CD4-positive, alpha-beta memory T cell (primary cell): ENCODE measurements at regions not wholly inside any gene's neighbourhood (a gene's known extent, or its start where the extent isn't known, plus 50 kb on each side); places are given as distances from the start of the nearest gene placed in this dataset.
"Not testable (repeated sequence)": the region's sequence is repeated elsewhere in the genome, so short reads cannot be mapped to it uniquely, and the experiment has no call there.

ENCODE experiments used
- CTCF ChIA-PET: fragments of 350-600 bp; sonication (Branson Sonifier 250); formaldehyde crosslinking; loops from one replicate; lab custom pipeline; 2021; ENCODE audit warnings: inconsistent platforms; ENCODE audit not compliant: partially characterized antibody; lab: Charles Lee
- POLR2A ChIA-PET: fragments of 350-600 bp; sonication (Branson Sonifier 250); formaldehyde crosslinking; loops from one replicate; lab custom pipeline; 2021; ENCODE audit not compliant: partially characterized antibody; lab: Charles Lee
- DNase-seq, 5 donors: peaks; one replicate each; pipeline versions ENCODE4 v3.0.0 to v3.0.0-alpha.2; 2020 to 2022; ENCODE audit warnings: mixed read lengths in 1 of 5
- H3K27ac ChIP-seq: one replicate; pipeline ENCODE4 v1.7.0; 2013; ENCODE audit warnings: low read depth, low read length
- H3K27me3 ChIP-seq: 2 replicates; pipeline ENCODE4 v1.7.0; 2013; ENCODE audit warnings: mild to moderate bottlenecking, low read length, moderate library complexity; ENCODE audit not compliant: insufficient read depth
- H3K36me3 ChIP-seq: 2 replicates; pipeline ENCODE4 v1.7.0; 2013; ENCODE audit warnings: mild to moderate bottlenecking, low read length, moderate library complexity; ENCODE audit not compliant: insufficient read depth
- H3K4me1 ChIP-seq: 2 replicates; pipeline ENCODE4 v1.7.0; 2013; ENCODE audit warnings: mild to moderate bottlenecking, low read length, moderate library complexity; ENCODE audit not compliant: insufficient read depth
- H3K4me3 ChIP-seq, 2 donors: one replicate each; pipeline ENCODE4 v1.7.0; 2013; ENCODE audit warnings: low read length in 2 of 2, mild to moderate bottlenecking in 1 of 2
- H3K9me3 ChIP-seq, 2 donors: one replicate each; pipeline ENCODE4 v1.7.0; 2013; ENCODE audit warnings: low read length in 2 of 2, control low read depth in 1 of 2; ENCODE audit not compliant: control insufficient read depth in 1 of 2
- H3K27ac Mint-ChIP-seq, 7 donors: one replicate each; pipeline ENCODE4 v1.8.0; 2020 to 2021; ENCODE audit warnings: mixed read lengths in 7 of 7, mild to moderate bottlenecking in 6 of 7, inconsistent platforms in 3 of 7, moderate library complexity in 3 of 7
- H3K27me3 Mint-ChIP-seq, 2 donors: one replicate each; pipeline ENCODE4 v1.8.0; 2020 to 2021; ENCODE audit warnings: mixed read lengths in 2 of 2
- H3K36me3 Mint-ChIP-seq, 2 donors: one replicate each; pipeline ENCODE4 v1.8.0; 2020 to 2021; ENCODE audit warnings: mixed read lengths in 2 of 2, inconsistent platforms in 1 of 2, mild to moderate bottlenecking in 1 of 2
- H3K4me1 Mint-ChIP-seq, 4 donors: one replicate each; pipeline ENCODE4 v1.8.0; 2020 to 2021; ENCODE audit warnings: mixed read lengths in 4 of 4, mild to moderate bottlenecking in 1 of 4
- H3K4me3 Mint-ChIP-seq, 8 donors: one replicate each; pipeline ENCODE4 v1.8.0; 2020 to 2021; ENCODE audit warnings: mixed read lengths in 8 of 8, mild to moderate bottlenecking in 7 of 8, moderate library complexity in 6 of 8, inconsistent platforms in 3 of 8
- H3K9me3 Mint-ChIP-seq, 8 donors: one replicate each; pipeline ENCODE4 v1.8.0; 2020 to 2021; ENCODE audit warnings: mixed read lengths in 8 of 8, mild to moderate bottlenecking in 5 of 8, inconsistent platforms in 3 of 8, moderate library complexity in 1 of 8
- intact Hi-C: fragments of 100-400 bp; cut with micrococcal nuclease; formaldehyde crosslinking; loops from one replicate; pipeline ENCODE4 v1.15.1; 2023

DNA sequence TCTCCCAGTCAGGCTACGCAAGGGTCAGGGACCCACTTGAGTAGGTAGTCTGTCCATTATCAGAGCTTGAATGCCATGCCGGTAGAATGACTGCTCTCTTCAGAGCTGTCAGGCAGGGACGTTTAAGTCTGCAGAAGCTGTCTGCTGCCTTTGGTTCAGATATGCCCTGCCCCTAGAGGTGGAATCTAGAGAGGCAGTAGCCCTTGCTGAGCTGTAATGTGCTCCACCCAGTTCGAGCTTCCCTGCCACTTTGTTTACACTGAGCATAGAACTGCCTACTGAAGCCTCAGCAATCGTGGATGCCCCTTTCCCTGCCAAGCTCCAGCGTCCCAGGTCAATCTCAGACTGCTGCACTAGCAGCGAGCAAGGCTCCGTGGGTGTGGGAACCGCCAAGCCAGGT, 57.5 kb upstream of the SETMAR start:
- Mint-ChIP-seq H3K27me3 (no peaks in the 10 kb centered on the region), H3K9me3 (peaks cover 4 to 28% (median 20%) of the 10 kb centered on the region in 8 donors), H3K4me3 (no peak overlapping the region), H3K36me3 (peaks cover 3 to 5% of the 10 kb centered on the region in 2 donors), H3K27ac (no peak overlapping the region), H3K4me1 (no peaks in the 10 kb centered on the region)
- POLR2A ChIA-PET, result no interaction called here
- CTCF ChIA-PET, result no interaction called here
- intact Hi-C loops, result no loop called here
- Histone ChIP-seq H3K27me3 (no peaks in the 10 kb centered on the region), H3K27ac (no peak overlapping the region), H3K4me1 (no peaks in the 10 kb centered on the region), H3K4me3 (no peak overlapping the region), H3K9me3 (no peaks in the 10 kb centered on the region), H3K36me3 (no peaks in the 10 kb centered on the region)
- DNase-seq, result no peak

DNA sequence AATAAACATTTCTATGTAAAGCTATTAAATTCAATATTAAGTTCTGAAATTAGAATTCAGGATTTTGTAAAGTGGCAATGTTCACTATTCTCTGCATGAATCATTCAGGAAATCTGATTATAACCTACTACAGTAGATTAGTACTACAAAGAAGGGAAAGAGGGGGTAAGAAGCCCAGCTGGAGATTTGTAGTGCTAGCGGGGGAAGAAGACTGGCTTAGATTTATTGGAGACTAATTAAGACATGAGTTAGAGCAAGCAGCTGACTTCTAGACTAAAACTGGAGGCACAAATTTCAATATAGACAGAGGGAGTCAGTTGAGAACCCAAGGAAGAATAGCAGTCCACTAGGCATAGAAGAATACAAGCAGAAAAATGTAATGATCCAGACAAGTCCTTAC, 55.8 kb upstream of the SETMAR start:
- Histone ChIP-seq H3K27ac (no peak overlapping the region), H3K27me3 (no peaks in the 10 kb centered on the region), H3K9me3 (no peaks in the 10 kb centered on the region), H3K4me3 (no peak overlapping the region), H3K4me1 (no peaks in the 10 kb centered on the region), H3K36me3 (no peaks in the 10 kb centered on the region)
- ChIA-PET POLR2A (no interaction called here), CTCF (no interaction called here)
- Mint-ChIP-seq H3K27ac (no peak overlapping the region), H3K4me1 (no peaks in the 10 kb centered on the region), H3K9me3 (peaks cover 3 to 22% (median 15%) of the 10 kb centered on the region in 8 donors), H3K4me3 (no peak overlapping the region), H3K27me3 (no peaks in the 10 kb centered on the region), H3K36me3 (peaks cover 3 to 5% of the 10 kb centered on the region in 2 donors)
- DNase-seq, result no peak
- intact Hi-C loops, result no loop called here

DNA sequence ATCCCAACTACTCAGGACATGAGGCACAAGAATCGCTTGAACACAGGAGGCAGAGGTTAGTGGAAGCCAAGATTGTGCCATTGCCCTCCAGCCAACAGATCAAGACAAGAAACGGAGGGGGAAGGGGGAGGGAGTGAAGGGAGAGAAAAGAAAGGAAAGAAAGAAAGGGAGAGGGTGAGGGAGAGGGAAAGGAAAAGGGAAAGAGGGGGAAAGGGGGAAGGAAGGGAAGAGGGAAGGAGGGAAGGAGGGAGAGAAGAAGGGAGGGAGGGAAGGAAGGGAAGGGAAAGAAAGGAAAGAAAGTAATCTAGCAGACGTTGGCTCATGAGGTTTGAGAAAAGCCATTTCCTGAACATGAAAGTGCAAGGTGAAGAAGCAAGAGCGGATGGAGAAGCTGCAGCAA, 53.1 kb upstream of the SETMAR start:
- Histone ChIP-seq H3K9me3 (no peaks in the 10 kb centered on the region), H3K4me1 (no peaks in the 10 kb centered on the region), H3K27me3 (no peaks in the 10 kb centered on the region), H3K36me3 (no peaks in the 10 kb centered on the region), H3K27ac (no peak overlapping the region), H3K4me3 (no peak overlapping the region)
- H3K4me3 Mint-ChIP-seq, result no peak overlapping the region
- H3K9me3 Mint-ChIP-seq, result peaks cover 0 to 13% (median 1%) of the 10 kb centered on the region in 8 donors
- no peaks in the 10 kb centered on the region for H3K27me3 Mint-ChIP-seq
- no peaks in the 10 kb centered on the region for H3K4me1 Mint-ChIP-seq
- no peak for DNase-seq
- ChIA-PET POLR2A (no interaction called here), CTCF (no interaction called here)
- H3K27ac Mint-ChIP-seq, result no peak overlapping the region
- intact Hi-C loops, result no loop called here
- peaks cover 0 to 5% of the 10 kb centered on the region in 2 donors for H3K36me3 Mint-ChIP-seq

DNA sequence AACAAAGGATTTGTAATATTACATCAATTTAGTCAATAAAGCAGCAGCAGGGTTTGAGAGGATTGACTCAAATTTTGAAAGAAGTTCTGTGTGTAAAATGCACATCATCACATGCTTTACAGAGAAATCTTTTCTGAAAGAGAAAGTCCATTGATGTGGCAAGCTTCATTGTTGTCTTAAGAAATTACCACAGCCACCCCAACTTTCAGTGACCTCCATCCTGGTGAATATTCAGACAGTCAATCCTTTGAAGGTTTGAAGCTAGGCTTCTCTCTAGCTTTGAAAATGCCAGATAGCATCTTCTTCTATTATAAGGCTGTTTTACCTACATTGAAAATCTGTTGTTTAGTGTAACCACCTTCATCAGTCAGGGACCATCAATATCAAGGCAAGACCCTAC, 51.8 kb upstream of the SETMAR start:
- Histone ChIP-seq H3K4me3 (no peak overlapping the region), H3K9me3 (no peaks in the 10 kb centered on the region), H3K27me3 (no peaks in the 10 kb centered on the region), H3K36me3 (no peaks in the 10 kb centered on the region), H3K27ac (no peak overlapping the region), H3K4me1 (no peaks in the 10 kb centered on the region)
- Mint-ChIP-seq H3K27me3 (no peaks in the 10 kb centered on the region), H3K27ac (no peak overlapping the region), H3K4me3 (no peak overlapping the region), H3K9me3 (peaks cover 0 to 4% (median 1%) of the 10 kb centered on the region in 8 donors), H3K4me1 (no peaks in the 10 kb centered on the region), H3K36me3 (peaks cover 0 to 5% of the 10 kb centered on the region in 2 donors)
- ChIA-PET POLR2A (no interaction called here), CTCF (no interaction called here)
- intact Hi-C loops, result no loop called here
- no peak for DNase-seq

DNA sequence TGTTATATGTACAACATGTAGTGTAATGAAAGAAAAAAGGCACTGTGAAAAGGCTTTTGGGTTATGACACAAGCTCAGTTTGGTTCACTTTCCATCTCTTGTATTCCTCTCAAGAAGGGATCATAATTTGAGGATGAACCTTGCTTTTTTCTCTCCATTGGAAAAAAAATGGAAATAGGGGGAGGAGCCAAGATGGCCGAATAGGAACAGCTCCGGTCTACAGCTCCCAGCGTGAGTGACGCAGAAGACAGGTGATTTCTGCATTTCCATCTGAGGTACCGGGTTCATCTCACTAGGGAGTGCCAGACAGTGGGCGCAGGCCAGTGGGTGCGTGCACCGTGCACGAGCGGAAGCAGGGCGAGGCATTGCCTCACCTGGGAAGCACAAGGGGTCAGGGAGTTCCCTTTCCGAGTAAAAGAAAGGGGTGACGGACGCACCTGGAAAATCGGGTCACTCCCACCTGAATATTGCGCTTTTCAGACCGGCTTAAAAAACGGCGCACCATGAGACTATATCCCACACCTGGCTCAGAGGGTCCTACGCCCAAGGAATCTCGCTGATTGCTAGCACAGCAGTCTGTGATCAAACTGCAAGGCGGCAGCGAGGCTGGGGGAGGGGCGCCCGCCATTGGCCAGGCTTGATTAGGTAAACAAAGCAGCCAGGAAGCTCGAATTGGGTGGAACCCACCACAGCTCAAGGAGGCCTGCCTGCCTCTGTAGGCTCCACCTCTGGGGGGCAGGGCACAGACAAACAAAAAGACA, 49.9 kb upstream of the SETMAR start:
- H3K36me3 Mint-ChIP-seq, H3K4me3 Mint-ChIP-seq, H3K27me3 Mint-ChIP-seq, H3K9me3 ChIP-seq, H3K27me3 ChIP-seq, H3K4me3 ChIP-seq, H3K27ac ChIP-seq, CTCF ChIA-PET, DNase-seq, H3K36me3 ChIP-seq, H3K4me1 Mint-ChIP-seq, intact Hi-C loops, H3K4me1 ChIP-seq, H3K27ac Mint-ChIP-seq, POLR2A ChIA-PET, H3K9me3 Mint-ChIP-seq: not testable (repeated sequence)
